ENCODE measurements at regions not wholly inside any gene's neighbourhood (a gene's known extent, or its start where the extent isn't known, plus 50 kb on each side); places are given as distances from the start of the nearest gene placed in this dataset.

GRCh38 chr5:87912419-87912818, 356.2 kb downstream of the TMEM161B start:
- H3K4me1 ChIP-seq (ENCODE audit: control insufficient read depth in 1 of 2, insufficient read depth in 2 of 2, low read length in 2 of 2), result no peaks in the 10 kb centered on the region
- H3K27ac ChIP-seq (ENCODE audit: low read depth, low read length), result no peak overlapping the region
- no peak overlapping the region for H3K14ac ChIP-seq (ENCODE audit: low read length)
- no peaks in the 10 kb centered on the region for H3K27me3 ChIP-seq (ENCODE audit: insufficient read depth, low read length)
- no peak overlapping the region for H4K12ac ChIP-seq (ENCODE audit: low read depth, low read length)
- H2BK5ac ChIP-seq (ENCODE audit: low read depth, low read length, poor library complexity), result no peak overlapping the region
- no peak overlapping the region for H2BK12ac ChIP-seq (ENCODE audit: low read length)
- no peak overlapping the region for H3K23ac ChIP-seq (ENCODE audit: low read length)
- no peaks in the 10 kb centered on the region for H3K36me3 ChIP-seq (ENCODE audit: control insufficient read depth in 1 of 2, insufficient read depth in 2 of 2, low read length in 2 of 2)
- DNase-seq, result no peak
- H4K91ac ChIP-seq (ENCODE audit: low read depth, low read length), result no peak overlapping the region
- H3K18ac ChIP-seq (ENCODE audit: low read length), result no peak overlapping the region
- H3K9me3 ChIP-seq (ENCODE audit: insufficient read depth, low read depth, low read length), result no peaks in the 10 kb centered on the region
- no peak overlapping the region for H3K4me3 ChIP-seq (ENCODE audit: low read depth, low read length)
- no peak overlapping the region for H2AK5ac ChIP-seq (ENCODE audit: low read length)
- H3K79me2 ChIP-seq (ENCODE audit: control insufficient read depth, insufficient read depth, low read length, poor library complexity), result no peaks in the 10 kb centered on the region
- H3K79me1 ChIP-seq (ENCODE audit: low read length), result no peaks in the 10 kb centered on the region
- WGBS (ENCODE audit: extremely low coverage, insufficient coverage, insufficient read length), result no CpG with 5 or more reads among the region's 1 CpG
- H3K9ac ChIP-seq (ENCODE audit: low read length), result no peak overlapping the region
- no peak overlapping the region for H2AFZ ChIP-seq (ENCODE audit: insufficient read depth, low read length, poor library complexity)
- H4K8ac ChIP-seq (ENCODE audit: low read depth, low read length), result no peak overlapping the region
- no peak overlapping the region for H2BK120ac ChIP-seq (ENCODE audit: insufficient read depth, low read length, poor library complexity)
- H3K4ac ChIP-seq (ENCODE audit: low read depth, low read length), result no peak overlapping the region
- H3K4me2 ChIP-seq (ENCODE audit: low read length), result no peak overlapping the region

GRCh38 chr5:87909382-87909781, 359.3 kb downstream of the TMEM161B start:
- no peaks in the 10 kb centered on the region for H3K4me1 ChIP-seq (ENCODE audit: control insufficient read depth in 1 of 2, insufficient read depth in 2 of 2, low read length in 2 of 2)
- H3K9ac ChIP-seq (ENCODE audit: low read length), result no peak overlapping the region
- no peaks in the 10 kb centered on the region for H3K79me1 ChIP-seq (ENCODE audit: low read length)
- H3K27me3 ChIP-seq (ENCODE audit: insufficient read depth, low read length), result no peaks in the 10 kb centered on the region
- no peak overlapping the region for H3K18ac ChIP-seq (ENCODE audit: low read length)
- no peak overlapping the region for H4K91ac ChIP-seq (ENCODE audit: low read depth, low read length)
- H2BK5ac ChIP-seq (ENCODE audit: low read depth, low read length, poor library complexity), result no peak overlapping the region
- DNase-seq, result no peak
- no peak overlapping the region for H4K8ac ChIP-seq (ENCODE audit: low read depth, low read length)
- H3K9me3 ChIP-seq (ENCODE audit: insufficient read depth, low read depth, low read length), result no peaks in the 10 kb centered on the region
- no peak overlapping the region for H3K4ac ChIP-seq (ENCODE audit: low read depth, low read length)
- H3K36me3 ChIP-seq (ENCODE audit: control insufficient read depth in 1 of 2, insufficient read depth in 2 of 2, low read length in 2 of 2), result no peaks in the 10 kb centered on the region
- H3K4me2 ChIP-seq (ENCODE audit: low read length), result no peak overlapping the region
- no CpG with 5 or more reads among the region's 2 CpGs for WGBS (ENCODE audit: extremely low coverage, insufficient coverage, insufficient read length)
- no peak overlapping the region for H3K4me3 ChIP-seq (ENCODE audit: low read depth, low read length)
- no peak overlapping the region for H2BK120ac ChIP-seq (ENCODE audit: insufficient read depth, low read length, poor library complexity)
- H3K79me2 ChIP-seq (ENCODE audit: control insufficient read depth, insufficient read depth, low read length, poor library complexity), result no peaks in the 10 kb centered on the region
- H3K23ac ChIP-seq (ENCODE audit: low read length), result no peak overlapping the region
- H3K14ac ChIP-seq (ENCODE audit: low read length), result no peak overlapping the region
- no peak overlapping the region for H2AFZ ChIP-seq (ENCODE audit: insufficient read depth, low read length, poor library complexity)
- no peak overlapping the region for H4K12ac ChIP-seq (ENCODE audit: low read depth, low read length)
- no peak overlapping the region for H3K27ac ChIP-seq (ENCODE audit: low read depth, low read length)
- H2AK5ac ChIP-seq (ENCODE audit: low read length), result no peak overlapping the region
- no peak overlapping the region for H2BK12ac ChIP-seq (ENCODE audit: low read length)

- no peak overlapping the region for H3K23ac ChIP-seq (ENCODE audit: low read length)
- no peak for DNase-seq
- H3K36me3 ChIP-seq (ENCODE audit: control insufficient read depth in 1 of 2, insufficient read depth in 2 of 2, low read length in 2 of 2), result no peaks in the 10 kb centered on the region
- no peak overlapping the region for H4K8ac ChIP-seq (ENCODE audit: low read depth, low read length)
- no peak overlapping the region for H2AFZ ChIP-seq (ENCODE audit: insufficient read depth, low read length, poor library complexity)
- no peak overlapping the region for H2BK12ac ChIP-seq (ENCODE audit: low read length)
- no peak overlapping the region for H2BK5ac ChIP-seq (ENCODE audit: low read depth, low read length, poor library complexity)
- no peak overlapping the region for H3K9ac ChIP-seq (ENCODE audit: low read length)
- H3K4me1 ChIP-seq (ENCODE audit: control insufficient read depth in 1 of 2, insufficient read depth in 2 of 2, low read length in 2 of 2), result no peaks in the 10 kb centered on the region
- no peak overlapping the region for H2AK5ac ChIP-seq (ENCODE audit: low read length)
- no peaks in the 10 kb centered on the region for H3K27me3 ChIP-seq (ENCODE audit: insufficient read depth, low read length)
- H3K27ac ChIP-seq (ENCODE audit: low read depth, low read length), result no peak overlapping the region
- H4K12ac ChIP-seq (ENCODE audit: low read depth, low read length), result no peak overlapping the region
- no peak overlapping the region for H4K91ac ChIP-seq (ENCODE audit: low read depth, low read length)
- H3K79me1 ChIP-seq (ENCODE audit: low read length), result no peaks in the 10 kb centered on the region
- H3K14ac ChIP-seq (ENCODE audit: low read length), result no peak overlapping the region
- no peak overlapping the region for H3K4ac ChIP-seq (ENCODE audit: low read depth, low read length)
- H3K79me2 ChIP-seq (ENCODE audit: control insufficient read depth, insufficient read depth, low read length, poor library complexity), result no peaks in the 10 kb centered on the region
- H3K9me3 ChIP-seq (ENCODE audit: insufficient read depth, low read depth, low read length), result no peaks in the 10 kb centered on the region
- H3K18ac ChIP-seq (ENCODE audit: low read length), result no peak overlapping the region
- no peak overlapping the region for H3K4me3 ChIP-seq (ENCODE audit: low read depth, low read length)
- no peak overlapping the region for H3K4me2 ChIP-seq (ENCODE audit: low read length)
- no peak overlapping the region for H2BK120ac ChIP-seq (ENCODE audit: insufficient read depth, low read length, poor library complexity)
Measured at GRCh38 chr5:87906962-87907361, 361.7 kb downstream of the TMEM161B start.

GRCh38 chr5:87900419-87900818, 368.2 kb downstream of the TMEM161B start:
- Histone ChIP-seq H3K9ac (ENCODE audit: low read length) (no peak overlapping the region), H2AFZ (ENCODE audit: insufficient read depth, low read length, poor library complexity) (no peak overlapping the region), H2BK5ac (ENCODE audit: low read depth, low read length, poor library complexity) (no peak overlapping the region), H3K36me3 (ENCODE audit: control insufficient read depth in 1 of 2, insufficient read depth in 2 of 2, low read length in 2 of 2) (no peaks in the 10 kb centered on the region), H3K4me3 (ENCODE audit: low read depth, low read length) (no peak overlapping the region), H4K91ac (ENCODE audit: low read depth, low read length) (no peak overlapping the region), H3K27ac (ENCODE audit: low read depth, low read length) (no peak overlapping the region), H3K9me3 (ENCODE audit: insufficient read depth, low read depth, low read length) (no peaks in the 10 kb centered on the region), H3K4ac (ENCODE audit: low read depth, low read length) (no peak overlapping the region), H3K18ac (ENCODE audit: low read length) (no peak overlapping the region), H3K79me1 (ENCODE audit: low read length) (no peaks in the 10 kb centered on the region), H3K4me2 (ENCODE audit: low read length) (no peak overlapping the region), H3K27me3 (ENCODE audit: insufficient read depth, low read length) (no peaks in the 10 kb centered on the region), H2AK5ac (ENCODE audit: low read length) (no peak overlapping the region), H2BK12ac (ENCODE audit: low read length) (no peak overlapping the region), H3K4me1 (ENCODE audit: control insufficient read depth in 1 of 2, insufficient read depth in 2 of 2, low read length in 2 of 2) (peaks cover 0 to 3% of the 10 kb centered on the region in 2 experiments), H4K12ac (ENCODE audit: low read depth, low read length) (no peak overlapping the region), H3K23ac (ENCODE audit: low read length) (no peak overlapping the region), H2BK120ac (ENCODE audit: insufficient read depth, low read length, poor library complexity) (no peak overlapping the region), H4K8ac (ENCODE audit: low read depth, low read length) (no peak overlapping the region), H3K79me2 (ENCODE audit: control insufficient read depth, insufficient read depth, low read length, poor library complexity) (no peaks in the 10 kb centered on the region), H3K14ac (ENCODE audit: low read length) (no peak overlapping the region)
- no CpG with 5 or more reads among the region's 2 CpGs for WGBS (ENCODE audit: extremely low coverage, insufficient coverage, insufficient read length)
- DNase-seq, result no peak

Measured in trophoblast cell (in vitro differentiated cells and primary cell).